Body of pancreas (tissue), 4 donors: ENCODE measurements at regions not wholly inside any gene's neighbourhood (a gene's known extent, or its start where the extent isn't known, plus 50 kb on each side); places are given as distances from the start of the nearest gene placed in this dataset.

ENCODE experiments used
- CTCF ChIP-seq, 7 experiments: fragments of 450-650 bp in 4 of 7; fragments of 200-600 bp in 3 of 7; sonication (generic) in 3 of 7; IDR thresholded peaks; one replicate each; pipeline ENCODE4 v1.5.1; 2016 to 2019; ENCODE audit warnings: antibody characterized with exemption in 7 of 7
- POLR2A ChIP-seq, 3 donors: fragments of 450-650 bp; IDR thresholded peaks; one replicate each; pipeline ENCODE4 v1.6.1; 2016; ENCODE audit warnings: antibody characterized with exemption in 3 of 3, mild to moderate bottlenecking in 2 of 3

- TF ChIP-seq POLR2A (IDR thresholded peaks at IDR 0.05) (no peak), CTCF (IDR thresholded peaks at IDR 0.05) (no peak)
Observed at GRCh38 chr4:12973522-12973921, 510.6 kb downstream of the RAB28 start.
